Activated T-cell treated with anti-CD3 and anti-CD28 coated beads, Interleukin-2, amount 50 U/mL, for 72 hours (primary cell): ENCODE measurements at regions not wholly inside any gene's neighbourhood (a gene's known extent, or its start where the extent isn't known, plus 50 kb on each side); places are given as distances from the start of the nearest gene placed in this dataset.

ENCODE experiments used
- ATAC-seq, 2 donors: fragments of 150-1000 bp; cut with Tn5 transposase; replicated peaks in 1 of 2; 2 replicates each; pipeline ENCODE4 v1.10.0; 2021; ENCODE audit warnings: moderate library complexity in 2 of 2, mild to moderate bottlenecking in 1 of 2
- DNase-seq, 2 donors: peaks; one replicate each; pipeline ENCODE4 v3.0.0; 2021 to 2022; ENCODE audit warnings: mixed read lengths in 1 of 2
- H3K27ac Mint-ChIP-seq: one replicate; pipeline ENCODE4 v1.8.0; 2022; ENCODE audit warnings: mild to moderate bottlenecking, moderate library complexity, mixed read lengths
- H3K27me3 Mint-ChIP-seq: one replicate; pipeline ENCODE4 v1.8.0; 2022; ENCODE audit warnings: low read depth, mixed read lengths
- H3K36me3 Mint-ChIP-seq, 2 donors: one replicate each; pipeline ENCODE4 v1.8.0; 2022; ENCODE audit warnings: mixed read lengths in 2 of 2, mild to moderate bottlenecking in 1 of 2; ENCODE audit not compliant: insufficient read depth in 2 of 2
- H3K4me1 Mint-ChIP-seq: one replicate; pipeline ENCODE4 v1.8.0; 2022; ENCODE audit warnings: low read depth, mixed read lengths
- H3K4me3 Mint-ChIP-seq, 2 donors: one replicate each; pipeline ENCODE4 v1.8.0; 2022; ENCODE audit warnings: mild to moderate bottlenecking in 2 of 2, mixed read lengths in 2 of 2, moderate library complexity in 2 of 2
- H3K9me3 Mint-ChIP-seq, 2 donors: one replicate each; pipeline ENCODE4 v1.8.0; 2022; ENCODE audit warnings: mixed read lengths in 2 of 2

GRCh38 chr15:69647142-69647513 is 194.5 kb downstream of the RPLP1 start:
- ATAC-seq (no peak), DNase-seq (no peak)
- Mint-ChIP-seq H3K4me3 (no peak overlapping the region), H3K27ac (no peak overlapping the region), H3K36me3 (peaks cover under 1% of the 10 kb centered on the region in 2 donors), H3K27me3 (peaks cover 27% of the 10 kb centered on the region), H3K9me3 (peaks cover 0 to under 1% of the 10 kb centered on the region in 2 donors), H3K4me1 (peaks cover 9% of the 10 kb centered on the region)

- no peaks in the 10 kb centered on the region for H3K9me3 Mint-ChIP-seq
- no peak overlapping the region for H3K27ac Mint-ChIP-seq
- no peaks in the 10 kb centered on the region for H3K36me3 Mint-ChIP-seq
- ATAC-seq: no peak
- no peak for DNase-seq
- H3K4me3 Mint-ChIP-seq: no peak overlapping the region
- peaks cover 9% of the 10 kb centered on the region for H3K4me1 Mint-ChIP-seq
- H3K27me3 Mint-ChIP-seq: peaks cover 29% of the 10 kb centered on the region
These were observed 195.6 kb downstream of the RPLP1 start for GRCh38 chr15:69648212-69648611.

GRCh38 chr15:69648775-69649735 is 196.4 kb downstream of the RPLP1 start:
- H3K27ac Mint-ChIP-seq: no peak overlapping the region
- DNase-seq: no peak
- H3K9me3 Mint-ChIP-seq: no peaks in the 10 kb centered on the region
- H3K4me3 Mint-ChIP-seq: no peak overlapping the region
- no peaks in the 10 kb centered on the region for H3K36me3 Mint-ChIP-seq
- peaks cover 29% of the 10 kb centered on the region for H3K27me3 Mint-ChIP-seq
- ATAC-seq: no peak
- peaks cover 9% of the 10 kb centered on the region for H3K4me1 Mint-ChIP-seq

GRCh38 chr15:69652293-69652692 is 199.7 kb downstream of the RPLP1 start:
- Mint-ChIP-seq H3K36me3 (no peaks in the 10 kb centered on the region), H3K9me3 (no peaks in the 10 kb centered on the region), H3K4me3 (no peak overlapping the region), H3K4me1 (peaks cover 9% of the 10 kb centered on the region), H3K27ac (no peak overlapping the region), H3K27me3 (peaks cover 29% of the 10 kb centered on the region)
- DNase-seq (no peak), ATAC-seq (no peak)

- no peak overlapping the region for H3K4me3 Mint-ChIP-seq
- H3K27me3 Mint-ChIP-seq: peaks cover 29% of the 10 kb centered on the region
- DNase-seq (no peak), ATAC-seq (no peak)
- H3K4me1 Mint-ChIP-seq: peaks cover 9% of the 10 kb centered on the region
- no peaks in the 10 kb centered on the region for H3K9me3 Mint-ChIP-seq
- no peak overlapping the region for H3K27ac Mint-ChIP-seq
- H3K36me3 Mint-ChIP-seq: no peaks in the 10 kb centered on the region
These were observed 200.2 kb downstream of the RPLP1 start for GRCh38 chr15:69652751-69653305.

GRCh38 chr15:69653306-69653705 is 200.7 kb downstream of the RPLP1 start:
- DNase-seq (no peak), ATAC-seq (no peak)
- Mint-ChIP-seq H3K9me3 (no peaks in the 10 kb centered on the region), H3K27ac (no peak overlapping the region), H3K4me3 (no peak overlapping the region), H3K4me1 (peaks cover 8% of the 10 kb centered on the region), H3K36me3 (no peaks in the 10 kb centered on the region), H3K27me3 (peaks cover 29% of the 10 kb centered on the region)

- no peaks in the 10 kb centered on the region for H3K36me3 Mint-ChIP-seq
- ATAC-seq (no peak), DNase-seq (no peak)
- peaks cover 25% of the 10 kb centered on the region for H3K27me3 Mint-ChIP-seq
- no peak overlapping the region for H3K27ac Mint-ChIP-seq
- peaks cover 2% of the 10 kb centered on the region for H3K4me1 Mint-ChIP-seq
- H3K9me3 Mint-ChIP-seq: no peaks in the 10 kb centered on the region
- no peak overlapping the region for H3K4me3 Mint-ChIP-seq
These were observed 201.2 kb downstream of the RPLP1 start for GRCh38 chr15:69653846-69654245.

GRCh38 chr15:69656271-69657030 is 203.8 kb downstream of the RPLP1 start:
- H3K27ac Mint-ChIP-seq: no peak overlapping the region
- H3K36me3 Mint-ChIP-seq: no peaks in the 10 kb centered on the region
- H3K4me1 Mint-ChIP-seq: no peaks in the 10 kb centered on the region
- ATAC-seq (no peak), DNase-seq (no peak)
- no peaks in the 10 kb centered on the region for H3K9me3 Mint-ChIP-seq
- no peak overlapping the region for H3K4me3 Mint-ChIP-seq
- peaks cover 9% of the 10 kb centered on the region for H3K27me3 Mint-ChIP-seq

- H3K9me3 Mint-ChIP-seq: no peaks in the 10 kb centered on the region
- H3K4me1 Mint-ChIP-seq: no peaks in the 10 kb centered on the region
- no peak for ATAC-seq
- no peaks in the 10 kb centered on the region for H3K27me3 Mint-ChIP-seq
- H3K4me3 Mint-ChIP-seq: no peak overlapping the region
- H3K36me3 Mint-ChIP-seq: no peaks in the 10 kb centered on the region
- H3K27ac Mint-ChIP-seq: no peak overlapping the region
- no peak for DNase-seq
These were observed 205.0 kb downstream of the RPLP1 start for GRCh38 chr15:69657626-69658025.

- Mint-ChIP-seq H3K9me3 (no peaks in the 10 kb centered on the region), H3K27ac (no peak overlapping the region), H3K4me3 (no peak overlapping the region), H3K4me1 (no peaks in the 10 kb centered on the region), H3K36me3 (no peaks in the 10 kb centered on the region), H3K27me3 (no peaks in the 10 kb centered on the region)
- DNase-seq (no peak), ATAC-seq (no peak)
These were observed 205.9 kb downstream of the RPLP1 start for GRCh38 chr15:69658411-69658945.

- Mint-ChIP-seq H3K4me1 (no peaks in the 10 kb centered on the region), H3K9me3 (no peaks in the 10 kb centered on the region), H3K27ac (no peak overlapping the region), H3K36me3 (no peaks in the 10 kb centered on the region), H3K4me3 (no peak overlapping the region), H3K27me3 (no peaks in the 10 kb centered on the region)
- ATAC-seq: no peak
- DNase-seq: no peak
These were observed 206.9 kb downstream of the RPLP1 start for GRCh38 chr15:69659454-69660050.

GRCh38 chr15:69660114-69660513 is 207.5 kb downstream of the RPLP1 start:
- Mint-ChIP-seq H3K4me3 (no peak overlapping the region), H3K27me3 (no peaks in the 10 kb centered on the region), H3K9me3 (no peaks in the 10 kb centered on the region), H3K4me1 (peaks cover under 1% of the 10 kb centered on the region), H3K27ac (no peak overlapping the region), H3K36me3 (no peaks in the 10 kb centered on the region)
- DNase-seq: no peak
- no peak for ATAC-seq
